ENCODE measurements at regions not wholly inside any gene's neighbourhood (a gene's known extent, or its start where the extent isn't known, plus 50 kb on each side); places are given as distances from the start of the nearest gene placed in this dataset.

GRCh38 chr12:75702477-75703093 lies 191.2 kb upstream of the KRR1 start:
- no peaks in the 10 kb centered on the region for H3K9me3 ChIP-seq
- POLR2A ChIA-PET = no interaction called here
- H3K4me2 ChIP-seq = no peak overlapping the region
- ATAC-seq (no peak), DNase-seq (ENCODE audit: low read depth in 1 of 2, low spot score in 1 of 2) (no peak), FAIRE-seq (no peak)
- H3K27ac ChIP-seq = no peak overlapping the region
- H3K4me3 ChIP-seq = no peak overlapping the region
- 48% methylated on average over 5 of the region's 5 CpGs for WGBS (ENCODE audit: missing lambda C conversion rate)
- TF ChIP-seq MYC (IDR thresholded peaks at IDR 0.05; ENCODE audit: borderline replicate concordance, low read length) = no peak
- no peak for TF ChIP-seq RAD21 (conservative IDR thresholded peaks at IDR 0.05 in 1 of 2, IDR thresholded peaks at IDR 0.05 in 1 of 2)
- TF ChIP-seq REST (IDR thresholded peaks at IDR 0.05) = no peak
- TF ChIP-seq JUN (IDR thresholded peaks at IDR 0.05) = no peak
- no peak for TF ChIP-seq EHMT2 (IDR thresholded peaks at IDR 0.05; ENCODE audit: low read depth)
- TF ChIP-seq E2F6 (IDR thresholded peaks at IDR 0.05; ENCODE audit: borderline replicate concordance, low read depth) = no peak
- no peak for TF ChIP-seq SREBF2 (IDR thresholded peaks at IDR 0.05)
- TF ChIP-seq KDM5A (IDR thresholded peaks at IDR 0.05) = no peak
- TF ChIP-seq NR3C1 (IDR thresholded peaks at IDR 0.05) = no peak
- no peak for TF ChIP-seq PBX3 (IDR thresholded peaks at IDR 0.05)
- no peak for TF ChIP-seq CBX2 (IDR thresholded peaks at IDR 0.05; ENCODE audit: borderline replicate concordance, low read depth)
- no peak for TF ChIP-seq ZC3H11A (IDR thresholded peaks at IDR 0.05)
- CTCF ChIA-PET = no interaction called here
- H3K4me1 ChIP-seq = peaks cover 15% of the 10 kb centered on the region

DNA sequence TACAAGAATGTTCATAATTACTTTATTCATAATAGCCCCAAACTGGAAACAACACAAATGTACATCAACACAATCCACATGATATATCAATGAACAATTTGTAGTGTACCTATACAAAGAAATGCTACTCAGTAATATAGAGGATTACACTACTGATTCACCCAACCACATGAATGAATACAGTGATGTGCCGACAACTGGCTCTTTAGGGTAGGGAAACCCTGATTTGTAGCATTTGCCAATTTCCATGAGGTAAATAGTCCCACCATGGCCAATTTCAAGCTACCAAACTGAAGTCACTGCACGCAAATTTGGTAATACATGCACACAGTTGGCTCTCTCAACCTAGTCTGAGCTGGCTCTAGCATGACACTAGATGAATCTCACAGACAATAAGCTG lies 190.4 kb upstream of the KRR1 start:
- no peak for DNase-seq (ENCODE audit: low read depth in 1 of 2, low spot score in 1 of 2)
- no peak for ATAC-seq
- Histone ChIP-seq H3K4me1 (peaks cover 14% of the 10 kb centered on the region), H3K9me3 (no peaks in the 10 kb centered on the region), H3K4me3 (no peak overlapping the region), H3K27ac (0 out of 6 replicates have a peak overlapping the region, but pooled peaks of 1 of the 2 experiments have one; percentile 13), H3K4me2 (no peak overlapping the region)
- peak; percentile 43 for FAIRE-seq
- TF ChIP-seq RCOR1 (IDR thresholded peaks at IDR 0.05; ENCODE audit: low read depth, low read length) (no peak), FOSL2 (IDR thresholded peaks at IDR 0.05) (no peak), FOSL2 (CRISPR knock-in tag; IDR thresholded peaks at IDR 0.05) (no peak), HOXB13 (CRISPR knock-in tag; IDR thresholded peaks at IDR 0.05; ENCODE audit: low read depth) (no peak), KDM5A (IDR thresholded peaks at IDR 0.05) (no peak), ZFP36 (IDR thresholded peaks at IDR 0.05; ENCODE audit: borderline replicate concordance, partially characterized antibody) (no peak), CHD2 (IDR thresholded peaks at IDR 0.05; ENCODE audit: low read length, partially characterized antibody) (no peak), CEBPB (IDR thresholded peaks at IDR 0.05) (no peak), NPAS2 (CRISPR knock-in tag; IDR thresholded peaks at IDR 0.05; ENCODE audit: borderline replicate concordance) (no peak), CTCF (IDR thresholded peaks at IDR 0.05) (no peak), ZSCAN20 (CRISPR knock-in tag; IDR thresholded peaks at IDR 0.05) (no peak), GATA3 (IDR thresholded peaks at IDR 0.05; ENCODE audit: borderline replicate concordance) (no peak), EP300 (IDR thresholded peaks at IDR 0.05) (no peak), POLR2AphosphoS2 (conservative IDR thresholded peaks at IDR 0.05; ENCODE audit: low read length) (no peak), HOXB5 (CRISPR knock-in tag; IDR thresholded peaks at IDR 0.05) (no peak)
- CTCF ChIA-PET = no interaction called here
- WGBS (ENCODE audit: missing lambda C conversion rate) = 95% methylated on average over 2 of the region's 2 CpGs
- POLR2A ChIA-PET = no interaction called here
